SIG-M5 (cell line): ENCODE measurements at regions not wholly inside any gene's neighbourhood (a gene's known extent, or its start where the extent isn't known, plus 50 kb on each side); places are given as distances from the start of the nearest gene placed in this dataset.
"Not testable (repeated sequence)": the region's sequence is repeated elsewhere in the genome, so short reads cannot be mapped to it uniquely, and the experiment has no call there.

ENCODE experiments used
- DNase-seq: peaks from one replicate; lab custom pipeline; 2025; lab: John Stamatoyannopoulos, UW

DNA sequence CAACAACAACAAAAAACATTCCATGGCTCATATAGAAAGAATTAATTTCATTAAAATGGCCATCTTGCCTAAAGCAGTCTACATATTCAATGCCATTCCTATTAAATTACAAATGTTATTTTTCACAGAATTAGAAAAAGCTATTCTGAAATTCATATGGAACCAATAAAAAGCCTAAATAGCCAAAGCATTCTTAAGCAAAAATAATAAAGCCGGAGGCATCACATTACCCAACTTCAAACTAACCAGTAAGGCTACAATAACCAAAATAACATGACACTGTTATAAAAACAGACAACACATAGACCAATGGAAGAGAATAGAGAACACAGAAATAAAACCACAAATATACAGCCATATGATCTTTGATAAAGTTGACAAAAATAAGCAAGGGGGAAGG lies 330.4 kb downstream of the KIF20B start:
- DNase-seq = no peak

DNA sequence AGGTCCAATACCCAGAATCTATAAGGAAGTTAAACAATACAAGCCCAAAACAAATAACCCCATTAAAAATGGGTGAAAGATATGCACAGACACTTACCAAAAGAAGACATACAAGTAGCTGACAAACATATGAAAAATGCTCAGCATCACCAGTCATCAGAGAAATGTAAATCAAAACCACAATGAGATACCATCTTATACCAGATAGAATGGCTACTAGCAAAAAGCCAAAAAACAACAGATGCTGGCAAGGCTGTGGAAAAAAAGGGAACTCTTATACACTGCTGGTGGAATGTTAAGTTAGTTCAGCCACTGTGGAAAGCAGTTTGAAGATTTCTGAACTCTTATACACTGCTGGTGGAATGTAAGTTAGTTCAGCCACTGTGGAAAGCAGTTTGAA lies 331.1 kb downstream of the KIF20B start:
- no peak for DNase-seq

DNA sequence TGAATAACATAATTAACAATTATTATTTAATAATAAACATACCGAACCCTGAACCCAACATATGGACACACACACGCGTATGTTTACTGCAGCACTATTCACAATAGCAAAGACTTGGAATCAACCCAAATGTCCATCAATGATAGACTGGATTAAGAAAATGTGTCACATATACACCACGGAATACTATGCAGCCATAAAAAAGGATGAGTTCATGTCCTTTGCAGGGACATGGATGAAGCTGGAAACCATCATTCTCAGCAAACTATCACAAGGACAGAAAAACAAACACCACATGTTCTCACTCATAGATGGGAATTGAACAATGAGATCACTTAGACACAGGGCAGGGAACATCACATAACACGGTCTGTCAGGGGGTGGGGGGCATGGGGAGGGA lies 333.5 kb downstream of the KIF20B start:
- not testable (repeated sequence) for DNase-seq

DNA sequence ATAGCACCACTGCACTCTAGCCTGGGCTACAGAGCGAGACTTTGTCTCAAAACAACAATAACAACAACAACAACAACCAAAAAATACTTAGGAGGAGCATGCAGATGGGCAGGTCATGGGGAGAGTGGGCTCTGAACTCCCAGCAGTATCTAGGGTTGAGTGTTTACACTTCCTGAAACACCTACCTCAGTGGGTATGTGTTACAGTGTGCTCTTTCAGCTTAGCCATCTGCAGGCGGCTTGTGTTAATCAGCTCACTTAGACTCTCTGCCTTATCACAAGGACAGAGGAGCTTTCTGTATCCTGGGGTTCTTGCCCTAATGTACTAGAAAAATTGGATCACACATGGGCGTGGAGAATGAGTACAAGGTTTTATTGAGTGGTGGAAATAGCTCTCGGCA lies 340.2 kb downstream of the KIF20B start:
- DNase-seq = no peak

DNA sequence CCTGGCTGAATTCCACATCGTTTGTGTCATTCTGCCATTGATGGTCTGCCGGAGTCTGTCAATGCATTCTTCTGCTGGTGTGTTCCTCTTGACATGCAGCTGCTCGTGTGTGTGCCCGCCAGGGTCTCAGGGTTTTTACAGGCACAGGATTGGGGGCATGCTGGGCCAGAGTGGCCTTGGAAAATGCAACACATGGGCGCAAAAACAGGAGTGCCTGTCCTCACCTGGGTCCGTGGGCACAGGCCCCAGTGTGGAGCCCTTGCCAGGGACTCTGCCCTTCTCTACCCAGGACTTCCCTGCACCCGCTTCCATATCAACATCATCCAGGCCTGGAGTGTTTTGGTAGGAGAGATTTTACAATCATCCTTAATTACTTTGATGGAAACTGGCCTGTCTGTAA lies 340.7 kb downstream of the KIF20B start:
- no peak for DNase-seq

DNA sequence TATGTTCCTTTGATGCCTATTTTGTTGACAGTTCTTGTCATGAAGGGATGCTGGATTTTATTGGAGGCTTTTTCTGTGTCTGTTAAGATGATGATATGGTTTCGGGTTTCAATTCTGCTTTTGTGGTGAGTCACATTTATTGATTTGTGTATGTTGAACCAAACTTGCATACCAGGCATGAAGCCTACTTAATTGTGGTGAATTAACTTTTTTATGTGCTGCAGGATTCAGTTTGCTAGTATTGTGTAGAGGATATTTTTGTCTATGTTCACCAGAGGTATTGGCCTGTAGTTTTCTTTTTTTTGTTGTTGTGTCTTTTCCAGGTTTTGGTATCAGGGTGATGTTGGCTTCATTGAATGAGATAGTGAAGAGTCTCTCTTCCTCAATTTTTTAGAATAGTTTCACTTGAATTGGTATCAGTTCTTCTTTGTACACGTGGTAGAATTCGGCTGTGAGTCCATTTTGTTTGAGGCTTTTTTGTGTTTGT lies 345.9 kb downstream of the KIF20B start:
- peak; percentile 25 for DNase-seq

DNA sequence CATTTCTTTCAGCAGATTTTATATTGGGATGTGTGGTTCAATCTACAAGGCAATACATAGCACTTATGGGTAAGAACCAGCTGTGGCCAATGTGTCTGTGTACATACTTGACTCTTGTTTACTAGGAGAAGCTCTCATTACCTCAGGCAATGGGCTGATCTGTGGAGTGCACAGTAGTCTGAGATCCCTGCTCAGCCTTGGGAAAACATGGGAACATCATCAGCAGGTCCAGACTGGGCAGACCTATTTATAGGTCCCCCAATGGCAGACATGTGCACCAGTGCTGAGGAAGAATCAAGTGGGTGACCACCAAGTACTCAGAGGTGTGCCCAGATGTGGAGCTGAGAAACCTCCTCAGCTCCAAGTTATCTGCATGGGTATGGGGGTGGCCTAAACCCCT lies 349.7 kb downstream of the KIF20B start:
- DNase-seq = no peak

DNA sequence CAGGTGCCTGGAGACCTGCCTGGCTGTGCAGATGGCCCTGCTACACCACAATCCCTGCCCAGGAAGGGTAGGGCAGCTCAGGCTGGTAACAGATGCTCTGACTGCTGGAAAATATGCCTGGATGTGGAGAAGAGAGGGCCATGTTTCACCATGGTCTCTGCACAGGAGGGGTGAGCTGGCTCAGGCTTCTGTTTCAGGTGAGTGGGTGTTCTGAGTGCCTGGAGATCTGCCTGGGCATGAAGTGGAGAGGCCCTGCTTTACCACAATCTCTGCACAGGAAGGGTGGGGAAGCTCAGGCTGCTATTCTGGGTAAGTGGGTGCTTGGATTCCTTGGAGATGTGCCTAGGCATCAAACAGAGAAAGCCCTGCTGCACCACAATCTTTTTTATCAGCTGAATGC lies 350.1 kb downstream of the KIF20B start:
- DNase-seq = no peak

DNA sequence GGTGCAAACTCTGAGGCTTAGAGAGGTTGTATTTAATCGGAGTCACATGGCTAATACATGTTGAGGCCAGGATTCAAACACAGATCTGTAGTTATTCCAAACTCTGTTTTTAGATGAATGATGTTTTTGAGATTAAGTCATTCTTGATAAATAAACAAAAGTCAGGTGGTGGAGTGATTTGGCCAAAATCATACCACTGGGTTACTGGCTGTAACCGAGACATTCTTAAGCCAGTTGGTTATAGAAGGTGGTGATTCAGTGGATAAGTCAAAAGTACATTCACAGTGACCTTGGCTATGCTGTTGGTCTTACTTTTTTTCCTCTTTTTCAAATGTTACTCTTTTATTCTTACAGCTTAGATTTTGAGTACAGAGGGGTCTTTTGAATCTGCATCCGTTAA lies 361.4 kb downstream of the KIF20B start:
- DNase-seq = no peak

DNA sequence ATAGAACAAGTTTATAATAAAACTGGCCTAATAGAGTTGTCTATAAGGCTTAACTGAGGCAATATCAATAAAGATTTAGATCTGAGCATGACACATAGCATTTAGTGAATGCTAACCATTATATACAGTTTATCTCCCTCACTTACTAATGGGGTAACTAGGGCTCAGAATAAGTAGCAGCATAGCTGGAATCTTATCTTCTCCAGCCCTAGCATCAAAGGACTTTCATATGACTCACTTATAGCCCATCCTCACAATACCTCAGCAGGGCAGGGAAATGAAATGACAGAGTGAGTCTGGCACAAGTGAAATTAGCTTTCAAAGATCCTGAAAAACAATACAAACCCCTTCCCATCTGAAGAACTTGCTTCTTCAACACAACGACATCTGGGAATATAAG lies 362.9 kb downstream of the KIF20B start:
- DNase-seq = no peak

DNA sequence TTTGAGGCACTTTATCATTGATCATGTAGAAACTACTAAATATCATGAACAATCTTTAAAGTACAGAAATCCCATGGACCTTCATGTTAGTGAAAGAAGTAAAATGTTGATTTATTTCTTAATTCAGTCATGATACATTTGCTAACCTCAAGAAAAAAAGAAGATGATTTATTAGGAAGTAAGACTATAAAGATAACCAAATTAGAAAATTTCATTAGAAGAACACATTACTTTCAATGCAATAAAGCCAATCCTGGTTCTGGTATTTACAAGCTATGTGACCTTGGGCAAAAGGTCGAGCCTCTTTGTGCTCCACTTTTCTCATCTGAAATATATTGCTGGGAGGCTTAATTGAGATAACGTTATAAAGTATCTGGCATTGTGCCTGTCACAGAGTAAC lies 365.0 kb downstream of the KIF20B start:
- DNase-seq = no peak

DNA sequence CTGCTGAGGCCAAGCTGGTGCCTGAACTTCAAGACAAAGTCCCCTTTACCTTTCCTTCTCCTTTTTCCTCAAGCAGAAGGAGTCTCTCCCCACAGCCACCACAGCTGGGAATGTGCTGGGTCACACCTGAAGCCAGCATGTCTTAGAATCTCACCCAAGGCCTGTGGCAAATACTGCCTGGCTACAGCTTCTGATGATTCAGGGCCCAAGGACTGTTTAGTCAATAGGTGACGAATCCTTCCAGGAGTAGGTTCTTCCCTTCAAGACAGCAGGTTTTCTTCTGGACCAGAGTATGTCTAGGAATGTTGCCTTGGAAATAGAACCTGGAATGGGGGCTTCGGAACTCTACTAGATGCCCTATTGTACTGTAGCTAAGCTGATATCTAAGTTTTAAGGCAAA lies 374.6 kb downstream of the KIF20B start:
- no peak for DNase-seq

DNA sequence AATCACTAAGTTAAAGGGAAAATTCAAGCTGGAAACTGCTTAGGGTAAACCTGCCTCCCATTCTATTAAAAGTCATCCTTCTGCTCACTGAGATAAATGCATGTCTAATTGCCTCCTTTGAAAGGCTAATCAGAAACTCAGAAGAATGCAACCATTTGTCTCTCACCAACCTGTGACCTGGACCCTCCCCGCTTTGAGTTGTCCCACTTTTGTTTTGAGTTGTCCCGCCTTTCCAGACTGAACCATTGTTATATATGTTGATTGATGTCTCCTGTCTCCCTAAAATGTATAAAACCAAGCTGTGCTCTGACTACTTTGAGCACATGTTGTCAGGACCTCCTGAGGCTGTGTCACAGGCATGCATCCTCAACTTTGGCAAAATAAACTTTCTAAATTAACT lies 378.4 kb downstream of the KIF20B start:
- DNase-seq = no peak

DNA sequence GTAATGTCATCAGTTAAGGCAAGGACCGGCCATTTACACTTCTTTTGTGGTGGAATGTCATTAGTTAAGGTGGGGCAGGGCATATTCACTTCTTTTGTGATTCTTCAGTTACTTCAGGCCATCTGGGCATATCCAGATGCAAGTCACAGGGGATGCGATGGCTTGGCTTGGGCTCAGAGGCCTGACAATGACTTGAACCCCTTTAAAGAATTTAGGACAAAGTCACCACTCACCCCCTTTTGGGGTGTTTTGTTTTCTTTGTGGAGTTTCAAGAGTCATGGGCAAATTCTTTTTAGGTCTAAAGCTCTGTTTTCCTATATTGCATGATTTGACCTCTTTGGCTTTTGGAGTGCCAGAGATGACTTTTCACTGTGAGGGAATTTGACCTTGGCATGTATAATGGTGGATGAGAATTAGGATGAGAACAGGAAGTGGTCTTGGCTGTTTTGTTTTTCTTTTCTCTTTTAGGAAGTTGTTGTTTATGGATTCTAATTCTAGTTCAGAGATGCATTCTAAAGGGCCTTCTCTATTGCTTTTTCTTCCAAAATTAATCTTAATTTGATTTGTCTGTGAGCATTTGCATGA lies 385.3 kb downstream of the KIF20B start:
- DNase-seq = not testable (repeated sequence)

DNA sequence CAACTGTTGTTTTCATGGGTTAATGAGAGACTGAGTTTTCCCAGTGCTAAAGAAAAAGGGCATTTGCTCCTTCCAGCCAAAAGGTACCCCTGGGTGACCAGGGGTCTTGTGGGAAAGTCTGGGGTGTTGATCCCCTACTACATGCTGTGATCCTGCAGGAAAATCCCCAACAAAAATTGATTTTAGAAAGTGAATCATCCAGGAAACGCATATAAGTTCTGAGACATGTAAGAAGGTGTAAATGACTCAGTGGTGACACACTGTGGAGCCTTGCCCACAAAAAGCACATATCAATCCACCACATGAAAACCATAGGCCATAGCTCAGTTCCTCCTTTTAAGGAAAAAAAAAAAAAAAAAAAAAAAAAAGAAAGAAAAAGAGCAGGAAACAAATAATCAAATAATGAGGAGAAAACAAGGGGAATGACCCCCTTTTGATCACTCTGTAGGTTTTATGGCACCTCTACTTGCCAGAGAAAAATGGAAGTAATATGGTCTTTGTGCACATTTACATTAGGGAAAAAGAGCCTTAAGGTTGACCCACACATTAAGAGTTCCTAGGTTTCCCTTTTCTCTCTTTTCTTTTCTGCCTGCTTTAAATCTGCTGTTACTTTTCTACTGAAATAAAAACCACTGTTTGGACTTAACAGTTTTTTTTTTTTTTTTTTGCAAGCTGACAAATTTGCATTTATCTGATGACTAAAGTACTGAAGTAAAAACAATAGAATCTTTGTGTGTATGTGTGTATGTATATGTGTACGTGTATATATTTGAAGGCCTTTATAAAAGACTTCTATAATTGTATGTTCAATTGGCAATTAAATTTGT lies 386.0 kb downstream of the KIF20B start:
- no peak for DNase-seq

DNA sequence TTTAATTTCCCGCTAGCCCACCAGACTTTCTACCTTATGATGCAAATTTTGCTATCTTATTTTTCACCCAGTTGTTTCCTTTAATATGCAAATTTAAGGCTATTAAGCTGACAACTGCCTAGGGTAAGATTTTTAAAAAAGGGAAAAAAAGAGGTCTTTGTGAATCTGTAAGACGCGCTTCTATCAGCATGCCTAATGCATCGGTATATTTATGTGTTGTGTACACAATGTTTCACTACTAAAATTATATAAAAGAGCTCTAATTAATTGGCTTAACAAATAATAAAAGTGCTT lies 386.6 kb downstream of the KIF20B start:
- DNase-seq = no peak

DNA sequence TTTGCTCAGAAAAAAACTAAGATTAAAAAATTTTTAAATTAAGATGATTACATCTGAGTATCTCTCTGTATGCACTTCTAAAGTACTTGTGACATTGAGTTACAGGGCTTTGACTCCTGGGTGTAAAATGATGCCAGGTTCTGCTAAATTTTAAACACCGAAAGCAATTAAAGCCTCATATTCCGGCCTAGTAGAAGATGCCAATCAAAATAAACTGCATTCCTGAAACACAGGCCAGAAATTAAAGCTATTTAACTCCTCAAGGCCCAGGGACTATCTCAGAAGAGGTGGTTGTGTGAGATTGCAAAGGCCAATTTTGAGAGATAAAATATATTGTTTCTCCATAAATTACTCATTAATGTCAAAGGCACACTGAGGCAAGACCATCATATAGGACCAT lies 388.3 kb downstream of the KIF20B start:
- DNase-seq = no peak

DNA sequence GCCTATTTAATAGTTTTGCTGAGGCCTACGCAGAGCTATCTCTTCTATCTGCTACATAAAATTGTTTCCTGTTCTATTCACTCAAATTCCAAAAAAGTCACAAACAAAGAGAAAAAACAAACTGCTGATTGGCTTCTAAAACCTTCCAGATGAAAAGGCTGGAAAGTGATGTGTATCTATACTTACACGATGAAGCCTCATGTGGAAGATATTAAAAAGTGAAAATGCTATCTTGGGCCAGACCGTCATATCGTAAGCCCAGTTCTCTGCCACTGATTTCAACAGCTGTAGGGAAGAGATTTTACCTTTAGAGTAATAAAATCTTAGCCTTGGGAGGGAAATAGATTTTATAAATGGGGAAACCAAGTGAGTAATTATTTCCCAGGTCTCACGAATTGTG lies 394.8 kb downstream of the KIF20B start:
- DNase-seq = no peak

DNA sequence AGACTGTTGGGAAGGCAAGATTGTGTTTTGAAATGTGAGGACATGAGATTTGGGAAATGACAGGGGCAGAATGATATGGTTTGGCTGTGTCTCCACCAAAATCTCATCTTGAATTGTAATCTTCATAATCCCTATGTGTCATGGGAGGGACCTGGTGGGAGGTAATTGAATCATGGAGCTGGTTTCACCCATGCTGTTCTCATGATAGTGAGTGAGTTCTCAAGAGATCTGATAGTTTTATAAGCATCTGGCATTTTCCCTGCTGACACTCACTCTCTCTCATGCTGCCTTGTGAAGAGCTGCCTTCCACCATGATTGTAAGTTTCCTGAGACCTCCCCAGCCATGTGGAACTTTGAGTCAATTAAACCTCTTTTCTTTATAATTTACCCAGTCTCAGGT lies 406.2 kb downstream of the KIF20B start:
- not testable (repeated sequence) for DNase-seq

DNA sequence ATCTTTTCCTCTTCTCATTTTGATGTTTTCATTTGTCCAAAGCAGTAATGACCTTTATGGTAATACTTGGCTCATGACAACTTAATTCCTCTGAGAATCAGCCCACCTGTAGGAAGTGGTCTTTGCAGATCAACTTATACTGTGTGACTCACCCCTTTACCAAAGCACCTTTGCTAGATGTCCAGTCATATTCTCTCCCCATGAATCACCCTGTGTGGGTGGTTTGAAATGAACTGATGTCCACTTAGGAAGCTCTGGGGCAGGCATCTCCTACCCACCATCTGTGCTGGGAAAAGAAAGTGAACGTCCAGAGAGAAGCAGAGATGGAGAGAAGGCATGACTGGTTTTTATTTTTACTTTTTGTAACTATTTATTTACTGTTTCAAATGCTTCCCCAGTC lies 410.3 kb downstream of the KIF20B start:
- DNase-seq = no peak

DNA sequence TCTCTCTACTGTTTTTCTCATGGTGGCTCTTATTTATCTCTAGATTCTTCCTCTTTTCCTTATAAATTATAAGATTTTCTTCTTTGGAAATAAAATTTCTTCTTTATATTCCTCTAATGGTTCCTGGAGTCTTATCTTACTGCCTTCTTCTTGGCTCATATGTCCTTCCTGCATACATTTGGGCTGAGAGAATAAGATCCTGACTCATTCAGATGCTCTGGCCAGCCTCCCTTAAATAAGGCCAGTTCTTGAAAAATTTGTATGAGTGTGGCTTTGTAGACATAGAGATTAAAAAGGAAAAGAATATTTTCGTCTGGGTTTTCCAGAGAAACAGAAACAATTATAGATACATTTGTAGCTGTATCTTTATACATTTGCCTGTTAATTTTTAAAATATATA lies 411.3 kb downstream of the KIF20B start:
- DNase-seq = no peak

DNA sequence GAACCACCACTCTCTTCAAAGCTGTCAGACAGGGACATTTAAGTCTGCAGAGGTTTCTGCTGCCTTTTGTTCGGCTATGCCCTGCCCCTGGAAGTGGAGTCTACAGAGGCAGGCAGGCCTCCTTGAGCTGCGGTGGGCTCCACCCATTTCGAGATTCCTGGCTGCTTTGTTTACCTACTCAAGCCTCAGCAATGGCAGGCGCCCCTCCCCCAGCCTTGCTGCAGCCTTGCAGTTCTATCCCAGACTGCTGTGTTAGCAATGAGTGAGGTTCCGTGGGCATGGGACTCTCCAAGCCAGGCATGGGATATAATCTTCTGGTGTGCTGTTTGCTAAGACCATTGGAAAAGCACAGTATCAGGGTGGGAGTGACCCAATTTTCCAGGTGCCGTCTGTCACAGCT lies 417.2 kb downstream of the KIF20B start:
- DNase-seq = not testable (repeated sequence)

DNA sequence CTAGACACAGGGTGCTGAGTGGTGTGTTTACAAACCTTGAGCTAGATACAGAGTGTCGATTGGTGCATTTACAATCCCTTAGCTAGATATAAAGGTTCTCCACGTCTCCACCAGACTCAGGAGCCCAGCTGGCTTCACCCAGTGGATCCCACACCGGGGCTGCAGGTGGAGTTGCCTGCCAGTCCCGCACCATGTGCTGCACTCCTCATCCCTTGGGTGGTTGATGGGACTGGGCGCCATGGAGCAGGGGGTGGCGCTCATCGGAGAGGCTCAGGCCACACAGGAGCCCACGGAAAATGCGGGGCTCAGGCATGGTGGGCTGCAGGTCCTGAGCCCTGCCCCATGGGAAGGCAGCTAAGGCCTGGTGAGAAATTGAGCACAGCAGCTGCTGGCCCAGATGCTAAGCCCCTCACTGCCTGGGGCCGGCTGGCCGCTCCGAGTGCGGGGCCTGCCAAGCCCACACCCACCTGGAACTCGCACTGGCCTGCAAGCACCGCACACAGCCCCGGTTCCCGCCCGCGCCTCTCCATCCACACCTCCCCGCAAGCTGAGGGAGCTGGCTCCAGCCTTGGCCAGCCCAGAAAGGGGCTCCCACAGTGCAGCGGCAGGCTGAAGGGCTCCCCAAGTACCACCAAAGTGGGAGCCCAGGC lies 418.4 kb downstream of the KIF20B start:
- not testable (repeated sequence) for DNase-seq
